Natural killer cell (primary cell): ENCODE measurements at regions not wholly inside any gene's neighbourhood (a gene's known extent, or its start where the extent isn't known, plus 50 kb on each side); places are given as distances from the start of the nearest gene placed in this dataset.

Experiments used
- ATAC-seq, 3 donors: fragments of 150-1000 bp in 2 of 3; fragments of 200-7000 bp in 1 of 3; cut with Tn5 transposase; 1 replicate in 1 of 3; 2 replicates in 2 of 3; pipeline ENCODE4 v1.10.0; 2021; ENCODE audit warnings: mild to moderate bottlenecking in 2 of 3, moderate library complexity in 2 of 3
- DNase-seq, 2 donors: peaks; one replicate each; pipeline versions ENCODE4 v3.0.0 to v3.0.0-alpha.2; 2013 to 2021; ENCODE audit warnings: mixed read lengths in 1 of 2
- H3K27ac ChIP-seq: one replicate; pipeline ENCODE4 v1.5.1; 2013; ENCODE audit warnings: mild to moderate bottlenecking, low read length
- H3K27me3 ChIP-seq: one replicate; pipeline ENCODE4 v1.6.1; 2013; ENCODE audit warnings: low read length; ENCODE audit not compliant: control insufficient read depth, insufficient read depth
- H3K36me3 ChIP-seq: one replicate; pipeline ENCODE4 v1.6.1; 2013; ENCODE audit warnings: low read length; ENCODE audit not compliant: control insufficient read depth, insufficient read depth
- H3K4me1 ChIP-seq: one replicate; pipeline ENCODE4 v1.6.1; 2013; ENCODE audit warnings: low read length; ENCODE audit not compliant: control insufficient read depth, insufficient read depth
- H3K4me3 ChIP-seq: one replicate; pipeline ENCODE4 v1.5.1; 2013; ENCODE audit warnings: low read length
- H3K9me3 ChIP-seq: one replicate; pipeline ENCODE4 v1.6.1; 2013; ENCODE audit warnings: low read length; ENCODE audit not compliant: control insufficient read depth, insufficient read depth
- H3K27ac Mint-ChIP-seq, 2 donors: one replicate each; pipeline ENCODE4 v1.8.0; 2022; ENCODE audit warnings: mild to moderate bottlenecking in 2 of 2, mixed read lengths in 2 of 2, moderate library complexity in 1 of 2
- H3K27me3 Mint-ChIP-seq, 2 donors: one replicate each; pipeline ENCODE4 v1.8.0; 2022; ENCODE audit warnings: low read depth in 2 of 2, mixed read lengths in 2 of 2
- H3K36me3 Mint-ChIP-seq: one replicate; pipeline ENCODE4 v1.8.0; 2022; ENCODE audit warnings: mixed read lengths
- H3K4me1 Mint-ChIP-seq, 2 donors: one replicate each; pipeline ENCODE4 v1.8.0; 2022; ENCODE audit warnings: mixed read lengths in 2 of 2
- H3K4me3 Mint-ChIP-seq: one replicate; pipeline ENCODE4 v1.8.0; 2022; ENCODE audit warnings: mild to moderate bottlenecking, moderate library complexity, mixed read lengths
- H3K9me3 Mint-ChIP-seq, 2 donors: one replicate each; pipeline ENCODE4 v1.8.0; 2022; ENCODE audit warnings: mixed read lengths in 2 of 2
- WGBS: methylation state at CpG from one replicate; pipeline ENCODE4 v1.1.7; 2013; ENCODE audit warnings: missing lambda C conversion rate; ENCODE audit not compliant: insufficient coverage; 5-methylcytosine and 5-hydroxymethylcytosine counted together
- intact Hi-C: fragments of 100-400 bp; cut with micrococcal nuclease; formaldehyde crosslinking; loops from one replicate; pipeline ENCODE4 v1.14.2; 2022
- TF ChIP-seq, protein P1 (sequence below): fragments of 200-600 bp; IDR thresholded peaks from one replicate; pipeline ENCODE4 v1.8.0; 2022; ENCODE audit warnings: antibody characterized with exemption

DNA sequence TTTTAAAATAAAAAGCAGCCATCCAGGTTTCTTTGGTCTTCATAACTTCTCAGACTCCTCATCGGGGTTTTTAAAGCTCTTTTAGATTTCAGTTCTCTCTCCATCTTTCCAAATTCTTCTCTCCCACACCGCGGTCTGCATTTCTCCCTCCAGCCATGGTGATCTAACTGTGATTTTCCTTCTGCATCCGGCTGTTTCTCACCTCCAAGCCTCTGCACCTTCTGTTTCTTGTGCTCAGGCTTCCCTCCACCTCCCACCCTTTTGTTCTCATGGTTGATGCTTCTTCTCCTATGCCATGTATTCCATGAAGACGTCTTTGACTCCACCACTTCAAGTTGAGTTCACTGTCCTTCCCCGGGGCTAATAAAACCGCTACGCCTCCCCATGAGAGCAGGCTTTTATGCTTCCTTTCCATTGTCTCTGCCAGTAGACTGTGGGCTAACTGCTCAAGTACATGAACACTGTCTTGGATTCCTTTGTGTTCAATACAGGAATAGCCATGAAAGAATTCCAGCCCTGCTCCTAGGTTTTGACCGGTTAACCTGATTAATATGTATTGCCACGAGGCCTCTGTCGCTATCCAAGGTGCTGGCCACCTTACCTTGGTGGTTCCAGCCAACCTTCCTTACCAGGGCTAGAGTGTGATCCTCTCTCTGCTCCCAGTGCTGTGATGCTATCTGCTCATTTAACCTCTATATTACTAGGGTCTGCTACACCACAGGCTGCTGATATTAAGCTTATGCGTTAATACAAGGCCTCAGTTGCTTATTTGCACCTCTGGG lies 625.1 kb downstream of the HS3ST4 start:
- Mint-ChIP-seq H3K36me3 (no peaks in the 10 kb centered on the region), H3K4me1 (no peaks in the 10 kb centered on the region), H3K27me3 (peaks cover 0 to 9% of the 10 kb centered on the region in 2 donors), H3K4me3 (no peak overlapping the region), H3K9me3 (peaks cover 2 to 7% of the 10 kb centered on the region in 2 donors), H3K27ac (no peak overlapping the region)
- intact Hi-C loops, result no loop called here
- 67% methylated on average over 12 of the region's 12 CpGs for WGBS
- Histone ChIP-seq H3K4me3 (no peak overlapping the region), H3K4me1 (no peaks in the 10 kb centered on the region), H3K36me3 (no peaks in the 10 kb centered on the region), H3K9me3 (no peaks in the 10 kb centered on the region), H3K27me3 (no peaks in the 10 kb centered on the region), H3K27ac (no peak overlapping the region)
- ATAC-seq (no peak), DNase-seq (no peak)
- TF ChIP-seq, protein P1, sequence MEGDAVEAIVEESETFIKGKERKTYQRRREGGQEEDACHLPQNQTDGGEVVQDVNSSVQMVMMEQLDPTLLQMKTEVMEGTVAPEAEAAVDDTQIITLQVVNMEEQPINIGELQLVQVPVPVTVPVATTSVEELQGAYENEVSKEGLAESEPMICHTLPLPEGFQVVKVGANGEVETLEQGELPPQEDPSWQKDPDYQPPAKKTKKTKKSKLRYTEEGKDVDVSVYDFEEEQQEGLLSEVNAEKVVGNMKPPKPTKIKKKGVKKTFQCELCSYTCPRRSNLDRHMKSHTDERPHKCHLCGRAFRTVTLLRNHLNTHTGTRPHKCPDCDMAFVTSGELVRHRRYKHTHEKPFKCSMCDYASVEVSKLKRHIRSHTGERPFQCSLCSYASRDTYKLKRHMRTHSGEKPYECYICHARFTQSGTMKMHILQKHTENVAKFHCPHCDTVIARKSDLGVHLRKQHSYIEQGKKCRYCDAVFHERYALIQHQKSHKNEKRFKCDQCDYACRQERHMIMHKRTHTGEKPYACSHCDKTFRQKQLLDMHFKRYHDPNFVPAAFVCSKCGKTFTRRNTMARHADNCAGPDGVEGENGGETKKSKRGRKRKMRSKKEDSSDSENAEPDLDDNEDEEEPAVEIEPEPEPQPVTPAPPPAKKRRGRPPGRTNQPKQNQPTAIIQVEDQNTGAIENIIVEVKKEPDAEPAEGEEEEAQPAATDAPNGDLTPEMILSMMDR, result no peak

DNA sequence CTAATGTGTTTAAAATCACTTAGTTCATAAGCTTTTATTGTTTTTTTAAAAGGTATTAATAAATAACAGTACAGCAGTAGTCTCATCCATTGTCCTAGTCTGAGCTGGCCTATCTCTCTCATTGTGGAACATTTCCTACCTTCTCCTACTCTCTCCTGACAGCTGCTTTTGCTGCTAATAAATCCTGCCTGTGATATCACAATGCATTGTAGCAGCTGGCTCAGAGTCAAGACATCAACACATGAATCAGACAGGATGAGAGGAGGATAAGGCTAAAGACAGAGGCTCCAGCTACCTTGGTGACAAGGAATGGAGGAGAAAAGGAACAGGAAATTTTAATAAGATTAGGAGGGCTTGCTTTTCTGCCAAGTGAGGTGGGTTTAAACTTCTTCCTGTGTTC lies 626.1 kb downstream of the HS3ST4 start:
- DNase-seq, result no peak
- TF ChIP-seq, protein P1, result no peak
- Mint-ChIP-seq H3K9me3 (peaks cover 2 to 7% of the 10 kb centered on the region in 2 donors), H3K36me3 (no peaks in the 10 kb centered on the region), H3K4me1 (no peaks in the 10 kb centered on the region), H3K27ac (no peak overlapping the region), H3K4me3 (no peak overlapping the region), H3K27me3 (peaks cover 0 to 9% of the 10 kb centered on the region in 2 donors)
- H3K9me3 ChIP-seq, result no peaks in the 10 kb centered on the region
- H3K4me1 ChIP-seq, result no peaks in the 10 kb centered on the region
- no peaks in the 10 kb centered on the region for H3K27me3 ChIP-seq
- H3K36me3 ChIP-seq, result no peaks in the 10 kb centered on the region
- H3K4me3 ChIP-seq, result no peak overlapping the region
- intact Hi-C loops, result no loop called here
- H3K27ac ChIP-seq, result no peak overlapping the region
- ATAC-seq, result no peak

DNA sequence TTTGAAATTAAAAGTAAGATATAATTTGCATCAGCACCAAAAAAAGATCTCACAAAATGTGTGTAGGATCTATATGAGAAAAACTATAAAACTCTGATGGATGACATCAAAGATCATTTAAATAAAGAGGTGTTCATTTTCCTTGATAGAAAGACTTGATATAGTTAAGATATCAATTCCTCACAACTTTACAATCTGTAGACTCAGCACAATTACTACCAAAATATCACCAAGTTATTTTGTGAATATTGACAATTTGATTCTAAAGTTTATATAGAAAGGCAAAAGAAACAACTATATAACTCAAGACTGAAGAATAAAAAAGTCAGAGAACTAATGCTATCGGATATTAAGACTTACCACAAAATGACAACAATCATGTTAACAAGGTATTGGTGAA lies 638.9 kb downstream of the HS3ST4 start:
- DNase-seq (no peak), ATAC-seq (no peak)
- Mint-ChIP-seq H3K4me3 (no peak overlapping the region), H3K27me3 (peaks cover 0 to 8% of the 10 kb centered on the region in 2 donors), H3K36me3 (no peaks in the 10 kb centered on the region), H3K27ac (no peak overlapping the region), H3K4me1 (no peaks in the 10 kb centered on the region), H3K9me3 (peaks cover 0 to 2% of the 10 kb centered on the region in 2 donors)
- TF ChIP-seq, protein P1, result no peak
- Histone ChIP-seq H3K4me3 (no peak overlapping the region), H3K9me3 (no peaks in the 10 kb centered on the region), H3K27ac (no peak overlapping the region), H3K27me3 (no peaks in the 10 kb centered on the region), H3K4me1 (no peaks in the 10 kb centered on the region), H3K36me3 (no peaks in the 10 kb centered on the region)
- WGBS, result no CpG with 5 or more reads among the region's 1 CpG
- intact Hi-C loops, result no loop called here
